Panc1 (cell line): ENCODE measurements at regions not wholly inside any gene's neighbourhood (a gene's known extent, or its start where the extent isn't known, plus 50 kb on each side); places are given as distances from the start of the nearest gene placed in this dataset.

Experiments used
- ATAC-seq: fragments of 200-7000 bp; cut with Tn5 transposase; 2 replicates; pipeline ENCODE4 v1.9.1; 2020; ENCODE audit warnings: mild to moderate bottlenecking, moderate library complexity
- BruUV-seq: library from RNA; stranded (reverse); fragments of 400-500 nt; replicated peaks from 2 replicates; lab custom pipeline; 2021; lab: Mats Ljungman, UMichigan
- CTCF ChIA-PET: fragments of 300-600 bp; sonication (Branson Sonifier 250); formaldehyde crosslinking; loops from one replicate; lab custom pipeline; 2022; ENCODE audit warnings: antibody characterized with exemption; lab: Charles Lee
- POLR2A ChIA-PET: fragments of 300-600 bp; sonication (Branson Sonifier 250); formaldehyde crosslinking; loops from one replicate; lab custom pipeline; 2022; ENCODE audit warnings: antibody characterized with exemption; lab: Charles Lee
- DNase-seq: peaks from one replicate; pipeline ENCODE4 v3.0.0-alpha.2; 2010; ENCODE audit warnings: low read depth, low spot score
- H3K27ac ChIP-seq: 2 replicates; pipeline ENCODE4 v1.5.1; 2011; ENCODE audit warnings: mild to moderate bottlenecking, low read length, inconsistent platforms
- H3K27me3 ChIP-seq: fragments of 200-500 bp; sonication (Bioruptor generic); 2 replicates; pipeline ENCODE4 v1.6.0; 2014; ENCODE audit warnings: low read length, inconsistent platforms; ENCODE audit not compliant: control insufficient read depth, insufficient read depth
- H3K36me3 ChIP-seq: fragments of 200-500 bp; sonication (Bioruptor generic); 2 replicates; pipeline ENCODE4 v1.5.1; 2014; ENCODE audit warnings: inconsistent platforms, mild to moderate bottlenecking, low read length, moderate library complexity; ENCODE audit not compliant: control insufficient read depth, insufficient read depth
- H3K4me1 ChIP-seq: 2 replicates; pipeline ENCODE4 v1.5.1; 2011; ENCODE audit warnings: inconsistent platforms, mild to moderate bottlenecking, low read length, moderate library complexity; ENCODE audit not compliant: control insufficient read depth, insufficient read depth
- H3K4me3 ChIP-seq, 2 experiments: 2 replicates each; pipeline ENCODE4 v1.5.1; 2011 to 2012; ENCODE audit warnings: low read depth in 2 of 2, low read length in 2 of 2, mild to moderate bottlenecking in 2 of 2, inconsistent platforms in 1 of 2, moderate library complexity in 1 of 2
- H3K9me3 ChIP-seq: fragments of 200-500 bp; sonication (Bioruptor generic); 2 replicates; pipeline ENCODE4 v1.5.1; 2014; ENCODE audit warnings: low read depth, mild to moderate bottlenecking, inconsistent platforms, low read length, moderate library complexity; ENCODE audit not compliant: control insufficient read depth, insufficient read depth
- CTCF ChIP-seq: fragments of 450-650 bp; IDR thresholded peaks from 2 replicates; pipeline ENCODE4 v1.5.1; 2017; ENCODE audit warnings: mild to moderate bottlenecking
- POLR2AphosphoS5 ChIP-seq: IDR thresholded peaks from 2 replicates; pipeline ENCODE4 v1.6.1; 2012; ENCODE audit warnings: mild to moderate bottlenecking, low read depth, low read length, moderate library complexity
- REST ChIP-seq, 2 experiments: IDR thresholded peaks; 2 replicates each; pipeline ENCODE4 v1.6.1; 2011 to 2012; ENCODE audit warnings: low read depth in 2 of 2, control low read depth in 1 of 2, low read length in 1 of 2, mild to moderate bottlenecking in 1 of 2, moderate library complexity in 1 of 2; ENCODE audit not compliant: insufficient read depth in 1 of 2
- SIN3A ChIP-seq: IDR thresholded peaks from 2 replicates; pipeline ENCODE4 v1.6.1; 2012; ENCODE audit warnings: low read depth, mild to moderate bottlenecking, low read length, moderate library complexity, borderline replicate concordance; ENCODE audit not compliant: insufficient read depth
- TCF7L2 ChIP-seq: IDR thresholded peaks from 2 replicates; pipeline ENCODE4 v1.6.1; 2011; ENCODE audit warnings: mild to moderate bottlenecking, low read depth, low read length, inconsistent platforms
- in situ Hi-C: cut with HindIII; loops from 2 replicates; pipeline ENCODE4 v1.10.0; 2016; ENCODE audit warnings: low sequenced_read_pairs, low pct_unique_long_range_greater_than_20kb
- intact Hi-C: fragments of 100-400 bp; cut with micrococcal nuclease; formaldehyde crosslinking; loops from one replicate; pipeline ENCODE4 v1.10.0; 2022; ENCODE audit not compliant: unreplicated experiment

- no TSS peak for BruUV-seq
- CTCF ChIA-PET = no interaction called here
- no peak for TF ChIP-seq REST (IDR thresholded peaks at IDR 0.05; ENCODE audit: insufficient read depth in 1 of 2, low read depth in 2 of 2, low read length in 1 of 2)
- TF ChIP-seq CTCF = no peak
- no peak for TF ChIP-seq POLR2AphosphoS5
- no peak for TF ChIP-seq TCF7L2
- TF ChIP-seq SIN3A = no peak
- Histone ChIP-seq H3K27me3 (no peaks in the 10 kb centered on the region), H3K4me3 (no peak overlapping the region), H3K36me3 (no peaks in the 10 kb centered on the region), H3K27ac (no peak overlapping the region), H3K9me3 (0 out of 2 replicates have a peak, but pooled peaks cover 3% of the 10 kb centered on the region), H3K4me1 (no peaks in the 10 kb centered on the region)
- intact Hi-C loops (no loop called here), in situ Hi-C loops (no loop called here)
- no peak for DNase-seq
- POLR2A ChIA-PET = no interaction called here
- no peak for ATAC-seq
These were observed 712.0 kb downstream of the INHBA start for GRCh38 chr7:40990841-40991240.

GRCh38 chr7:40987571-40987970, 715.3 kb downstream of the INHBA start:
- TF ChIP-seq TCF7L2 = no peak
- no peak for TF ChIP-seq REST (IDR thresholded peaks at IDR 0.05; ENCODE audit: insufficient read depth in 1 of 2, low read depth in 2 of 2, low read length in 1 of 2)
- no peak for TF ChIP-seq SIN3A
- no peak for TF ChIP-seq CTCF
- ChIA-PET CTCF (no interaction called here), POLR2A (no interaction called here)
- Histone ChIP-seq H3K9me3 (0 out of 2 replicates have a peak, but pooled peaks cover 3% of the 10 kb centered on the region), H3K36me3 (no peaks in the 10 kb centered on the region), H3K27me3 (no peaks in the 10 kb centered on the region), H3K4me3 (no peak overlapping the region), H3K4me1 (no peaks in the 10 kb centered on the region), H3K27ac (no peak overlapping the region)
- intact Hi-C loops (no loop called here), in situ Hi-C loops (no loop called here)
- no peak for DNase-seq
- no peak for ATAC-seq
- no TSS peak for BruUV-seq
